OCI-LY1 (cell line): ENCODE measurements at regions not wholly inside any gene's neighbourhood (a gene's known extent, or its start where the extent isn't known, plus 50 kb on each side); places are given as distances from the start of the nearest gene placed in this dataset.
"Not testable (repeated sequence)": the region's sequence is repeated elsewhere in the genome, so short reads cannot be mapped to it uniquely, and the experiment has no call there.

ENCODE experiments used
- CTCF ChIP-seq: fragments of 200-600 bp; sonication (generic), shearing (Covaris generic); IDR thresholded peaks from 2 replicates; pipeline ENCODE4 v1.5.1; 2017; ENCODE audit warnings: mild to moderate bottlenecking, antibody characterized with exemption, low read length, moderate library complexity, mixed read lengths
- EZH2 ChIP-seq: fragments of 200-600 bp; sonication (generic), shearing (Covaris generic); IDR thresholded peaks from 2 replicates; pipeline ENCODE4 v1.8.0; 2017; ENCODE audit warnings: borderline replicate concordance, mixed run types, mild to moderate bottlenecking, antibody characterized with exemption, low read length, moderate library complexity, mixed read lengths

GRCh38 chr6:28831683-28832082 lies 92.1 kb downstream of the TRIM27 start:
- not testable (repeated sequence) for TF ChIP-seq CTCF, EZH2
